Natural killer cell (primary cell): ENCODE measurements at regions not wholly inside any gene's neighbourhood (a gene's known extent, or its start where the extent isn't known, plus 50 kb on each side); places are given as distances from the start of the nearest gene placed in this dataset.

Source experiments
- ATAC-seq, 3 donors: fragments of 150-1000 bp in 2 of 3; fragments of 200-7000 bp in 1 of 3; cut with Tn5 transposase; 1 replicate in 1 of 3; 2 replicates in 2 of 3; pipeline ENCODE4 v1.10.0; 2021; ENCODE audit warnings: mild to moderate bottlenecking in 2 of 3, moderate library complexity in 2 of 3
- DNase-seq, 2 donors: peaks; one replicate each; pipeline versions ENCODE4 v3.0.0 to v3.0.0-alpha.2; 2013 to 2021; ENCODE audit warnings: mixed read lengths in 1 of 2
- H3K27ac ChIP-seq: one replicate; pipeline ENCODE4 v1.5.1; 2013; ENCODE audit warnings: mild to moderate bottlenecking, low read length
- H3K27me3 ChIP-seq: one replicate; pipeline ENCODE4 v1.6.1; 2013; ENCODE audit warnings: low read length; ENCODE audit not compliant: control insufficient read depth, insufficient read depth
- H3K36me3 ChIP-seq: one replicate; pipeline ENCODE4 v1.6.1; 2013; ENCODE audit warnings: low read length; ENCODE audit not compliant: control insufficient read depth, insufficient read depth
- H3K4me1 ChIP-seq: one replicate; pipeline ENCODE4 v1.6.1; 2013; ENCODE audit warnings: low read length; ENCODE audit not compliant: control insufficient read depth, insufficient read depth
- H3K4me3 ChIP-seq: one replicate; pipeline ENCODE4 v1.5.1; 2013; ENCODE audit warnings: low read length
- H3K9me3 ChIP-seq: one replicate; pipeline ENCODE4 v1.6.1; 2013; ENCODE audit warnings: low read length; ENCODE audit not compliant: control insufficient read depth, insufficient read depth
- H3K27ac Mint-ChIP-seq, 2 donors: one replicate each; pipeline ENCODE4 v1.8.0; 2022; ENCODE audit warnings: mild to moderate bottlenecking in 2 of 2, mixed read lengths in 2 of 2, moderate library complexity in 1 of 2
- H3K27me3 Mint-ChIP-seq, 2 donors: one replicate each; pipeline ENCODE4 v1.8.0; 2022; ENCODE audit warnings: low read depth in 2 of 2, mixed read lengths in 2 of 2
- H3K36me3 Mint-ChIP-seq: one replicate; pipeline ENCODE4 v1.8.0; 2022; ENCODE audit warnings: mixed read lengths
- H3K4me1 Mint-ChIP-seq, 2 donors: one replicate each; pipeline ENCODE4 v1.8.0; 2022; ENCODE audit warnings: mixed read lengths in 2 of 2
- H3K4me3 Mint-ChIP-seq: one replicate; pipeline ENCODE4 v1.8.0; 2022; ENCODE audit warnings: mild to moderate bottlenecking, moderate library complexity, mixed read lengths
- H3K9me3 Mint-ChIP-seq, 2 donors: one replicate each; pipeline ENCODE4 v1.8.0; 2022; ENCODE audit warnings: mixed read lengths in 2 of 2
- CTCF ChIP-seq: fragments of 200-600 bp; IDR thresholded peaks from one replicate; pipeline ENCODE4 v1.8.0; 2022; ENCODE audit warnings: antibody characterized with exemption
- WGBS: methylation state at CpG from one replicate; pipeline ENCODE4 v1.1.7; 2013; ENCODE audit warnings: missing lambda C conversion rate; ENCODE audit not compliant: insufficient coverage; 5-methylcytosine and 5-hydroxymethylcytosine counted together
- intact Hi-C: fragments of 100-400 bp; cut with micrococcal nuclease; formaldehyde crosslinking; loops from one replicate; pipeline ENCODE4 v1.14.2; 2022

GRCh38 chr6:137415127-137415833 is 78.9 kb downstream of the OLIG3 start:
- Mint-ChIP-seq H3K27me3 (no peaks in the 10 kb centered on the region), H3K4me3 (peak overlapping the region; percentile 93), H3K27ac (peak overlapping the region; percentile 94 to 98), H3K36me3 (no peaks in the 10 kb centered on the region), H3K4me1 (peaks cover 20 to 21% of the 10 kb centered on the region in 2 donors), H3K9me3 (no peaks in the 10 kb centered on the region)
- no peaks in the 10 kb centered on the region for H3K9me3 ChIP-seq
- peak overlapping the region; percentile 87 for H3K27ac ChIP-seq
- no peaks in the 10 kb centered on the region for H3K27me3 ChIP-seq
- 10% methylated on average over 23 of the region's 25 CpGs for WGBS
- no peaks in the 10 kb centered on the region for H3K36me3 ChIP-seq
- ATAC-seq (peak; percentile 90 to 93 (median 91)), DNase-seq (peak; percentile 50 to 85)
- peak overlapping the region; percentile 41 for H3K4me3 ChIP-seq
- intact Hi-C loops: loop anchor here (1.0 kb wide), 3 partner anchors 73 to 321 kb away; no protein-coding TSS in a partner anchor
- TF ChIP-seq CTCF: peak; percentile 74
- peaks cover 16% of the 10 kb centered on the region for H3K4me1 ChIP-seq

GRCh38 chr6:137414599-137414998 is 79.6 kb downstream of the OLIG3 start:
- ATAC-seq (no peak), DNase-seq (no peak)
- H3K36me3 Mint-ChIP-seq: no peaks in the 10 kb centered on the region
- H3K4me1 Mint-ChIP-seq: peaks cover 20 to 21% of the 10 kb centered on the region in 2 donors
- intact Hi-C loops: no loop called here
- H3K27ac ChIP-seq: peak overlapping the region; percentile 87
- H3K9me3 ChIP-seq: no peaks in the 10 kb centered on the region
- H3K9me3 Mint-ChIP-seq: no peaks in the 10 kb centered on the region
- TF ChIP-seq CTCF: no peak
- H3K27me3 Mint-ChIP-seq: no peaks in the 10 kb centered on the region
- peaks cover 16% of the 10 kb centered on the region for H3K4me1 ChIP-seq
- no peaks in the 10 kb centered on the region for H3K36me3 ChIP-seq
- no peaks in the 10 kb centered on the region for H3K27me3 ChIP-seq
- peak overlapping the region; percentile 93 for H3K4me3 Mint-ChIP-seq
- 80% methylated on average over 6 of the region's 7 CpGs for WGBS
- H3K27ac Mint-ChIP-seq: peak overlapping the region; percentile 94 to 98
- no peak overlapping the region for H3K4me3 ChIP-seq

GRCh38 chr6:137413482-137413881 is 80.7 kb downstream of the OLIG3 start:
- Histone ChIP-seq H3K4me1 (peaks cover 16% of the 10 kb centered on the region), H3K4me3 (no peak overlapping the region), H3K27me3 (no peaks in the 10 kb centered on the region), H3K36me3 (no peaks in the 10 kb centered on the region), H3K9me3 (no peaks in the 10 kb centered on the region), H3K27ac (no peak overlapping the region)
- Mint-ChIP-seq H3K9me3 (peaks cover 2 to 3% of the 10 kb centered on the region in 2 donors), H3K27me3 (no peaks in the 10 kb centered on the region), H3K36me3 (no peaks in the 10 kb centered on the region), H3K4me3 (peak overlapping the region; percentile 4), H3K27ac (no peak overlapping the region), H3K4me1 (peaks cover 26 to 27% of the 10 kb centered on the region in 2 donors)
- no peak for TF ChIP-seq CTCF
- intact Hi-C loops: no loop called here
- ATAC-seq (no peak), DNase-seq (no peak)
- WGBS: 81% methylated on average over 3 of the region's 3 CpGs

GRCh38 chr6:137412562-137412961 is 81.6 kb downstream of the OLIG3 start:
- peaks cover 2 to 3% of the 10 kb centered on the region in 2 donors for H3K9me3 Mint-ChIP-seq
- DNase-seq (no peak), ATAC-seq (no peak)
- H3K27me3 ChIP-seq: no peaks in the 10 kb centered on the region
- H3K4me3 ChIP-seq: no peak overlapping the region
- peaks cover 16% of the 10 kb centered on the region for H3K4me1 ChIP-seq
- intact Hi-C loops: no loop called here
- no peaks in the 10 kb centered on the region for H3K36me3 ChIP-seq
- peaks cover 3% of the 10 kb centered on the region for H3K36me3 Mint-ChIP-seq
- H3K9me3 ChIP-seq: no peaks in the 10 kb centered on the region
- 95% methylated on average over 4 of the region's 4 CpGs for WGBS
- no peak overlapping the region for H3K27ac Mint-ChIP-seq
- no peak for TF ChIP-seq CTCF
- no peaks in the 10 kb centered on the region for H3K27me3 Mint-ChIP-seq
- H3K4me1 Mint-ChIP-seq: peaks cover 33 to 34% of the 10 kb centered on the region in 2 donors
- no peak overlapping the region for H3K4me3 Mint-ChIP-seq
- no peak overlapping the region for H3K27ac ChIP-seq
